HFF-Myc (cell line): ENCODE measurements at regions not wholly inside any gene's neighbourhood (a gene's known extent, or its start where the extent isn't known, plus 50 kb on each side); places are given as distances from the start of the nearest gene placed in this dataset.

Source experiments
- DNase-seq: peaks from one replicate; pipeline ENCODE4 v3.0.0-alpha.2; 2011; ENCODE audit warnings: low read depth; ENCODE audit errors: extremely low read depth
- H3K4me3 ChIP-seq: replicated peaks from 2 replicates; pipeline ENCODE4 v1.5.1; 2011; ENCODE audit warnings: low read depth, mild to moderate bottlenecking, control low read depth, low read length
- TF ChIP-seq, protein P1 (sequence below): IDR thresholded peaks from 2 replicates; pipeline ENCODE4 v1.5.1; 2012; ENCODE audit warnings: mild to moderate bottlenecking, low read depth, low read length, control low read depth; ENCODE audit errors: missing control alignments

DNA sequence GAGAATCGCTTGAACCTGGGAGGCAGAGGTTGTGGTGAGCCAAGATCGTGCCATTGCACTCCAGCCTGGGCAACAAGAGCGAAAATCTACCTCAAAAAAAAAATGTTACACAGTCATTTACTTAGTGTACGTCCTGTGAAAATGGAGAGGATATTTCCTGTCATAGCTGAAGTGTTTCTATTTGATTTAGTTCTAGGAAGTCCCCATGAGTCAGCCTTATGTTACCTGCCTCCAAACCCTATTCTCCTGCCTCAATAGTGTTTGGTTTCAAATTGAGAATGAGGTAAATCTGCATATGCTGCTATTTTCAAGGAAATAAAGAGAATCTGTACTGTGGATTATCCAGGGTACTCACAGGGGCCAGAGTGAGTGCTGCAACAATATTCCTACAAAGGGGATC, 1284.5 kb upstream of the AUTS2 start:
- no peak overlapping the region for H3K4me3 ChIP-seq
- DNase-seq = no peak

DNA sequence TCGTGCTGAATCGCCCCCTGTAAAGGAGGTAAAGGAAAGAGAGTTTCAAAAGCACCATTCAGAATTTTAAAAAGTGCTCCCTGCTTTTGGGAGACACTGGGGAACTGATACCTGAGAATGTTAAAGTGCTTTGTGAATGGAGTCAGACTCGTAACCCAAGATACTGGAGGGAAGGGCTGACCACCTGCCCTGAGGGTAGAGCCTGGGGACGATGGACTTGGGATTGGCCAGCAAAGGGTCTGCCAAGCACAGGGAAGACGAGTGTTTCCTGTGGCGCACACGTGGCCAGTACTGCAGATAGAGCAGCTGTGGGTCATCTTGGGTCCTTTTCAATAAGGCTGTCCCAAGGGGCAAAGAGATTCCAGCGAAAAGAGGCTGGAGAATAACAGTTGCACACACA, 1284.1 kb upstream of the AUTS2 start:
- TF ChIP-seq, protein P1, sequence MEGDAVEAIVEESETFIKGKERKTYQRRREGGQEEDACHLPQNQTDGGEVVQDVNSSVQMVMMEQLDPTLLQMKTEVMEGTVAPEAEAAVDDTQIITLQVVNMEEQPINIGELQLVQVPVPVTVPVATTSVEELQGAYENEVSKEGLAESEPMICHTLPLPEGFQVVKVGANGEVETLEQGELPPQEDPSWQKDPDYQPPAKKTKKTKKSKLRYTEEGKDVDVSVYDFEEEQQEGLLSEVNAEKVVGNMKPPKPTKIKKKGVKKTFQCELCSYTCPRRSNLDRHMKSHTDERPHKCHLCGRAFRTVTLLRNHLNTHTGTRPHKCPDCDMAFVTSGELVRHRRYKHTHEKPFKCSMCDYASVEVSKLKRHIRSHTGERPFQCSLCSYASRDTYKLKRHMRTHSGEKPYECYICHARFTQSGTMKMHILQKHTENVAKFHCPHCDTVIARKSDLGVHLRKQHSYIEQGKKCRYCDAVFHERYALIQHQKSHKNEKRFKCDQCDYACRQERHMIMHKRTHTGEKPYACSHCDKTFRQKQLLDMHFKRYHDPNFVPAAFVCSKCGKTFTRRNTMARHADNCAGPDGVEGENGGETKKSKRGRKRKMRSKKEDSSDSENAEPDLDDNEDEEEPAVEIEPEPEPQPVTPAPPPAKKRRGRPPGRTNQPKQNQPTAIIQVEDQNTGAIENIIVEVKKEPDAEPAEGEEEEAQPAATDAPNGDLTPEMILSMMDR = no peak
- no peak overlapping the region for H3K4me3 ChIP-seq
- no peak for DNase-seq

More for the DNA sequence above, 1284.5 kb upstream of the AUTS2 start:
- TF ChIP-seq, protein P1 = no peak

DNA sequence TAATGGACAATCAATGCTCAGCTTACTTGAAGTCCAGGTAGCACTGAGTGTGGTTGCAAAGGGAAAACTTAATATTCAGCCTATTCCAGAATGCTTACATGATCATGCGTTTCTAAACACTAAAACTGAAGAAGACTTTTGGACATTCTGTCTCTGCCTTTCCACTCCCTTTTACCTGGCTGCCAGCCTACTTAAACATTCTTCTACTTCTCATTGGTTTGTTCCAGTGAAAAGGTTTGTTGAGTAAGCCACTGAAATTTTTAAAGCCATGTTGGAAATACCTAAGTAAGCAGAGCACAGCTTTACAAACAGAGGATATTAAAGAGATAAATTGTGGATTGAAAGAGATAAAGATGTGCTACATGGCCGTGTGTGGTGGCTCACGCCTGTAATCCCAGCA, 1280.8 kb upstream of the AUTS2 start:
- DNase-seq = no peak
- TF ChIP-seq, protein P1 = no peak
- no peak overlapping the region for H3K4me3 ChIP-seq

DNA sequence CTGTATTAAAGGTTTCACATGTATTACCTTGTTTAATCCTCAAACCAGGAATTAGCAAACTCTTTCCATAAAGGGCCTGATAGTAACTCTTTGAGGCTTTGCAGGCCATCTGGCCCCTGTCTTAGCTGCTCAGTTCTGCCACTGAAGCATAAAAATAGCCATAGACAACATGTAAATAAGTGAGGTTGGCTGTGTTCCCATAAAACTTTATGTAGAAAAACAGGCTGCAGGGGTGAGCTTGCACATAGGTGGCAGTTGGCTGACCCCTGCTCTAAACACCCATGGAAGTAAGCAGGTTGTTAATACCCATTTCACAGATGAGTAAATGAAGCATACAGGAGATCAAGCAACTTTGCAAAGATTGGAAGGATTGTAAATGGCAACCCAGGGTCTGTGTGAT, 1279.2 kb upstream of the AUTS2 start:
- H3K4me3 ChIP-seq = no peak overlapping the region
- DNase-seq = no peak
- TF ChIP-seq, protein P1 = no peak

DNA sequence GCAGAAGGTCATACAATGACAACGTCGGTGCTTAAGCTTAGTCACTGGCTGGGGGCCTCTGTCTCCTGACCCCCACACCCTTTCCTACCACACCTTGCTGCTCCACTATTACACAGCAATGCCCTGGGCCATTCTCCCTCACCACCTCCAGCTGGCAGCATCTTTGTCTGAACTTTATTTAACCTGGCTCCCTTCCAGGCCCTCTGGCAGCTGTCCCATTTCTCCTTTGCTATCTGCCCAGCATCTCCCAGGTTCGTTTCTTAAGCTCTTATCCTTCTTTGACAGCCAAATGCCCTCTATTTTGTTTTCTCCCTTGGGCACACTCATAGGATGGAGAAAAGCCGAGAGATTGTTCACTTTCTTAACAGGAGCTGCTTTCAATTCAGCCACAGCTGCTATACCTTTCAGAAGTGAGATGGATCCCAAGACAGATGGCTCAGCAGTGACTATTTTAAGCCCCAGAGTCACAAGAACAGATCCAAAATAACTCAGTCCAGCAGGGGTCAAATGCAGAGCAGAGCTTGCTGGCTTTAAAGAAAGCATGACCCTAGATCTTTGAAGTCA, 1277.1 kb upstream of the AUTS2 start:
- no peak overlapping the region for H3K4me3 ChIP-seq
- no peak for DNase-seq
- TF ChIP-seq, protein P1 = no peak

DNA sequence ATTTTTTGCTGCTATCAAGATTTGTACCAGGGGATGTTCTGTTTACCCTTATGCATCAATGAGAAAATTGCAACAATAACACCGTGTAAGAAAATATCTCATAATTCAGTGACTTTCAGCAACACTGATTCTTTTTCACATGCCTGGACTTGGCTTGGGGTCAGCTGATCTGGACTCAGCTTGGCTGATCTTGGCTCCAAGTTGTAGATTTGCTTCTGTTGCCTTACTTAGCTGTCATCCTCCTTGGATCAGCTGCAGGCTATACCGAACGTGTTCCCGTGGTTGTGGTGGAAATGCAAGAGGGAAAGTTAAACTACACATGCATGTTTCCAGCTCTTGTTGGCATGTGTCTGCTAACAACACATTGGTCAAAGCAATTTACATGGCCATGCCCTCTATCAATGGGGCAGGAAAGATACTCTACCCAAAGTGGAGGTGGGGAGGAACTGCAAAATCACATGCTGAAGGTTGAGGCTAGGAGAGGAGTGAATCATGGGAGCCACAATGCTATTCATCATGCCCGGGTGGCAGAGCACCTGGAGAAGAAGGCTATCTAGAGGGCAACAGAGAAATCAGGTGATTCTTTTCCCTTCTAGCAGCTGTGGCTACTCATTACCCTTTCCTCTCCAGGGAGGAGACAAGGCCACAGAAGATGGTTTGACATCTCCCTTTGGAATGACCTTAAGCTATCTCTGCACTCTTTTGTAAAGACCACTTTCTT, 1276.3 kb upstream of the AUTS2 start:
- DNase-seq = no peak
- H3K4me3 ChIP-seq = no peak overlapping the region
- TF ChIP-seq, protein P1 = no peak
